ENCODE measurements at regions not wholly inside any gene's neighbourhood (a gene's known extent, or its start where the extent isn't known, plus 50 kb on each side); places are given as distances from the start of the nearest gene placed in this dataset.

DNA sequence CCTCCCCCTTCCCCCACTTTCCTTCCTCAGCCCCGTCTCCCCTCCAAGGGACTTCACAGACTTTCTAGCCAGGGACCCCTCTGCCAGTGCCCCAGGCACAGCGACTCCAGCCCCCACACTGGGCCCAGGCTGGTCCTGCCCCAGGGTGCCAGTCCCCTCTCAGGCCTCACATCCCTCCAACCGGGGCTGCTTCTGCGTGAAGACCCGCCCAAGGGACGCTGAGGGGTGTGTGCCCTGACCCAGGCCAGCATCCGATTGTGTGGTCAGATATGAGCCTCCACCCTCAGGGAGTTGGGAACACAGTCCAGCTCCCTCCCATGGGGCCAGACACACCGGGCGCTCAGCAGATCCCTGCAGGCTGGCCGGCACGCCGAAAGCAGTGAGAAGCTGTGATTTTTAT is 97.0 kb downstream of the MICALL2 start:
- no peak for TF ChIP-seq CTCF (IDR thresholded peaks at IDR 0.05)
- no peak for TF ChIP-seq POLR2A (IDR thresholded peaks at IDR 0.05)
- TF ChIP-seq POLR2AphosphoS5 (IDR thresholded peaks at IDR 0.05; ENCODE audit: insufficient read depth in 1 of 2, low read depth in 1 of 2) = no peak
